HK-2 (cell line): ENCODE measurements at regions not wholly inside any gene's neighbourhood (a gene's known extent, or its start where the extent isn't known, plus 50 kb on each side); places are given as distances from the start of the nearest gene placed in this dataset.

Source experiments
- DNase-seq: peaks from one replicate; pipeline ENCODE4 v3.0.0-alpha.2; 2018; ENCODE audit not compliant: unreplicated experiment

DNA sequence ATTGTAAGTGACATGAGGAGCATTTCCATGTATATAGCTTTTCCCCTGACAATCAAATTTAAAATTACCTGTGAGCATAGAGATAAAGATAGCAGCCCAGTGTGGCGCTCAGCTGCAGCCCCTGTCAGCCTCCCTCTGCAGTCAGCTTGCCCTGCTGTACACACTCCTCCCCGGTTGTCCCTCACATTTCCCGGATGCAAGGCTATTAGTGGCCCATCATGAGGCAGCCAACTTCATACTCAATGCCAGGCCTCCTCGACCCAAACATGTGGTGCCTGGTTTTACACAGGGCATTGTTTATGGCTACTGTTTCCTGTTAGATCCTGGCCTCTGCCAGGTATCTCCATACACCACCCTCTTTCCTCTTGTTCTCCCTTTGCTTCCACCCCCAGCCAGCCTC lies 116.1 kb upstream of the SH3BP4 start:
- no peak for DNase-seq

DNA sequence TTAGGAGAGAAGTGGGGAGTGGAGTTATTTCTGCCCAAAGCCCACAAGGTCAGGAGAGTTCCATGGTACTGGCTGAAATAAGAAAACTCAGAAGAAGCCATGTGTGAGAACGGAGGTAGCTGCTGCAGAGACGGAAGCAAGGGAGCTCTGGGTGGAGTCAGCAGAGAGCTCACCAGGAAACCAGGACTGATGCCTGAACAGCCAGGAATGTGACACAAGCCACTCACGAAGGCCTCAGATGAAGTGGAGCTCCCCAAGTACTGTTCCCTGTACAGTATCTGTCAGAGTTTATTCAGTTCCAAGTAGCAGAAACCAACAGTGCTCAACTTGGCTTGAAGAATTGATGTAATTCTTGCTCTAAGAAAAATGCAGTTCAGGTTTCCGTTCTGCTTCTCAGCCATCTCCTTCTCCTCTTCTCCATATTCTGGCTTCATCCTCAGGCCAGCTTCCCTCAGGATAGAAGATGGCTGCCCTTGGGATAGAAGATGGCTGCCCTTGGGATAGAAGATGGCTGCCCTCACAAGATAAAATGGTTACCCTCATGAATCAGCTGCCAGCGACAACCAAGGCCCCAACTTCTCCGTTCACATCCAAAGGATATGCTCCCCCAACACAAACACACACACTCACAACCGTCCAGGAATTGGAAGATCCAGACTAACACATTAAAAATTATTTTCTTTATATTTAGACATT lies 117.4 kb upstream of the SH3BP4 start:
- no peak for DNase-seq

DNA sequence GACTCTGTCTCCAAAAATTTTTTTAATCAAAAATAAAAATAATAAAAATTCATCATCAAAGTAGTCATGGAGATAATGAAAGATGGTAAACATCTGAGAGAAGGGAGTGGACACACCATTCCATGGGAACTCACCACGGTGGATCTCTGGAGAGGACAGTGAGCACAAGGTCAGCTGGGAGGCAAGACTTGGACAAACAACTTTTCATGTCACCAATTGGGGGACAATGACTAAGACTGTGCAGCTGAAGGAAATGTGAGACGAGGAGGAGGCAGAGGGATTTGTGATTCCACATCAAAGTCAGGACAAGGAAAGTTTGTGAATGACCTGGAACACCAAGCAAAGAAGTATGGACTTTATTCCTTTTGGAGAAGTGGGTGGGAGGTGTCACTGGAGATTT lies 121.0 kb upstream of the SH3BP4 start:
- no peak for DNase-seq

DNA sequence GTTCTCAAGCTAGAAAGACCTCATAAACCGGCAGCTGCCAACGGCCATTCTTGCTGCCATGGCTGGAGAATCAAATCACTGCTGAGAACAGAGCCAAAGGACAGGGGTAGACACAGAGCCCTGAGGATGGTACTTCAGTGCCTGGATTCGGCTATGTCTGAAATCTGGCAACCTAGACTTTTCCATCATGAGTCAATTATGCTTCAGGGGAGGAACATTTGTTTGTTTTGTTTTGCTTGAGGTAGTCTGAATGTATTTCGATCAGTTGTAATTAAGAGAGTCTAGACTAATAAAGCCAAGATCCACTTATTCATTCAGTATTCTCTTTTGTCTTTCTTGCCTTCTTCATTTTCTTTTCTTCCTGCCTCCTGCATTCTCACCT lies 122.8 kb upstream of the SH3BP4 start:
- DNase-seq, result no peak

DNA sequence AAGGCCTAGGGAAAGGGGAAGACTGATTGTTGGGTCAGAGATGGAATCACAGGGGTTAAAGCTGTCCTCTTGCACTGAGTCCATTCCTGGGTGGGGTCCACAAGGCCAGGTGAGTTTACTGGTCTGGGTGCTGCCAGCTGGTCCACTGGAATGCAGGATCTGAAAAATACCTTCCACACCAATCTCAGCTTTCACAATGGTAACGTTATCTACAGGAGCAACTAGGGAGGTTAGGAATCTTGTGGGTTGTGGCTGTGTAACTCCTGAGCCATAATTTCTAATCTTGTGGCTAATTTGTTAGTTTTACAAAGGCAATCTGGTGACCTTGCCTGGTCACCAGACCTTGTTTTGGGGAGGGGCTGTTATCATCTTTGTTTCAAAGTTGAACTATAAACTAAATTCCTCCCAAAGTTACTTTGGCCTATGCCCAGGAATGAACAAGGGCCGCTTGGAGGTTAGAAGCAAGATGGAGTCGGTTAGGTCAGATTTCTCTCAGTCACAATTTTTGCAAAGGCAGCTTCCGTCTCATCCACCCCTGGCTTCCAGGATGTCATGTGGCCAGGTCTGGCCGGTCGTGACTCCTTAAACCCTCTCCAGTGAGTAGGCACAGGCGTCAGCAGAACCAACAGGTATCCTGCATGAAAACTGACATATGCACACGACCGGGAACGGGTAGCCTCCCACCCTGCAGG lies 123.3 kb upstream of the SH3BP4 start:
- no peak for DNase-seq

DNA sequence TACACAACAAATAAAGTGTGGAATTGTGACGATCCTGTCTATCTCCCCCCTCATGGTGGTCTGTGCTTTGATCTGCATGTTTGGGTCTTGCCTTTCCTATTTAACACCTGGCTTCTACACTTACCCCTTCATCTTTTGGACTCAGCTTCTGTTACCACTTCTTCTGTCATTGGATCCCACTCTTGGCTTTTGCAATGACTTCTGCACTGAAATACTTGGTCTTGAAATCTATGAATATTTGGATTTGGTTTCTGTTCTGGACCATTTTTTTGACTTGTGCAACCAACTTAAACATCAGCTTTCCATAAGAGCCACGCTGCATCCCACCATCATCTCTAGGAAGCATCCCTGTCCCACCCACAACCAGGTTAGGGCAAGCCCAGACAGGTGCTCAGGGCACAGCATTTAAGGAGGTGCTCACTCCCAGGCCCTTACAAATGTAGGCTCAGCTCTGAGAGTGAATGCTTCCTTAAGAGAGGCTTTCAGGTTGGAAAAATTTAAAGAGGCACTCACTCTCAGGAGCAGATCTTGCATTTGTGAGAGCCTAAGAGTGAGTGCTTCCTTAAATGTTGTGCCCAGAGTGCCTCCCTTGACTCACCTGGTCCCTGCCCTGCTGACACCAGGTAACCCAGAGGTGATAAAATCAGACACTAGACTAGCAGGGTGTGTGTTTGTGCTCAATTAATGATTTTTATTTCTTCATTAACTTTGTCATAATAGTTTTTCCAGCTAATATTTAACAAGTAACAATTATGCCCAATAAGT lies 124.5 kb upstream of the SH3BP4 start:
- DNase-seq, result no peak

DNA sequence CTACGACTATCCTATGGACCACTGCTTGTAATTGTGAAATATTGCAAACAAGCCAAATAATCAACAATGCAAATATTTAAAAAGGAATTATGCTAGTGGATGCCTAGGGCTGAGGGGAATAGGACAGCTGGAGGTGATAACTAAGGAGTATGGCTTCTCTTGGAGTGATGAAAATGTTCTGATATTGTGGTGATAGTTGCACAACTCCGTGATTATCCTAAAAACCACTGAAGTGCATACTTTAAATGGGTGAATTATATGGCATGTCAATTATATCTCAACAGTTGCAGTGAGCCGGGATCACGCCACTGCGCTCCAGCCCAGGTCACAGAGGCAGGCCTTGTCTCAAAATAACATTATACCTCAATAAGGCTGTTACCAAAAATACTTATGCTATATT lies 125.1 kb upstream of the SH3BP4 start:
- DNase-seq, result no peak

DNA sequence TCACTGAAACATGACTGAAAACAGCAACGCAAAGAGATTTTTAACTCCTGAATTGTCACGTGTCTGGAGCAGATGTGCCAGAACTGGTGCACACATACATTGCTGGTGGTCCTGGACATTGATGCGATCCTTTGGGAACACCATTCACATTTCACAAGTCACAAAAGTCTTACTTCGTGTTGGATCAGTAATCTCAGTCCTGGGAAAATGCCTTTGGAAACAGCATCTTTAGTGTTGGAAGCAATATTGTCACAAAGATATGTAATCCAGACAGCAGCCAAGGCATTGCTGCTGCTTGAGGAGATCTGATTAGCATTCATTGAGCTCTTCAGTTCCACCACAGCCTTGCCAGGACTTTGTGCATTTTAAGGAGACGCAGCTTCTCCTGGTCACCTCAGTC lies 126.2 kb upstream of the SH3BP4 start:
- DNase-seq, result no peak

DNA sequence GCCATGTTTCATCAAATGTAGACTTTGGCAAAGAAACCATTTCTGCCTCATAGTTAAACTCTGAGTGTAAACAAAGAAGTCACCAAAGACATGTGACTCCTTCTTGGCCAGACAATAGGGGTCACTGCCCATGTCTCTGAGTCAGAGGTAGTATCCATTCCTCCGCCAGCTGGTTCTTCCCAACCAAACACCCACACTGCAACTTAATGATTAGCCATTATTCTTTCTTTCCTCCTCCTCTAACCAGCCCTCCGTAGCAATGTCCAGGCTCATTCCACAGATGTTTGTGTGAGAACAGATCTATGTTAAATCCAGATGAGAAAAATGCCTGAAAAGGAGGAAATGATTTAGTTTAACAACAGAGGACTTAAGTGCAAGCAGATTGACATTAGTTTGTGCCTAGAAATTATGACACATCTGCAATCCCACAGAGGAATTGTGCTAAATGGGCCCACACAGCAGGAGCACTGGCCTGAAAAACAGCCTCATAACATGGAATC lies 127.9 kb upstream of the SH3BP4 start:
- DNase-seq, result peak; percentile 74

DNA sequence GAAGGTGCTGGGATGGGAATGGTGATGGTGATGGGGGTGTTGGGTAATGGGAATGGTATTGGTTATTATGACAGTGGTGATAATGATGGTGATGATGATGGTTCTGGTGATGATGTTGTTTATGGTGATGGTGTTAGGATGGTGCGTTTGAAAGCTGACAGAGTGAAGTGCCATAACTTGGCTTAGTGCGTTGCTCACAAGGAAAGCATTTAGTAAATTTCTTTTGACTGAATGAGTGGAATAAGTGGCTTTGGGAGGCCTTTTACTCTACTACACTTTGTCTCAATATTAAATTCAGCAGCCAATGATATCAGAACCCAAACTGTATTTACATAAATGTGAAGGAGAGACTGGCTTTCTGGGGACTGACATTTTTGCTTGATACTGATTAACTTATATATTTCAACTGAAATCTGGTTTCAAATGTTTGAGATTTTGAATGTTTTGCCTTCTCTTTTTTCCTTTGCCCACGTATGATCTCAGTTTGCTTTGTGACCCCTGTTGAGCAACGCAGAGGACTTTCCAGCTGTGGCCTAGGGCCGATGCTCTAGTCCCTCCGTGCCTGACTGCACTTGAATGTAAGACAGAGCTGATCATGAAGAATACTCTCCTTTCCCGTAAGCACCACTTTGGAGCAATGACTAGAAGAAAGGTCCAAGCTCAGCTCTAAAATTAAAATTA lies 128.5 kb upstream of the SH3BP4 start:
- peak; percentile 28 for DNase-seq

DNA sequence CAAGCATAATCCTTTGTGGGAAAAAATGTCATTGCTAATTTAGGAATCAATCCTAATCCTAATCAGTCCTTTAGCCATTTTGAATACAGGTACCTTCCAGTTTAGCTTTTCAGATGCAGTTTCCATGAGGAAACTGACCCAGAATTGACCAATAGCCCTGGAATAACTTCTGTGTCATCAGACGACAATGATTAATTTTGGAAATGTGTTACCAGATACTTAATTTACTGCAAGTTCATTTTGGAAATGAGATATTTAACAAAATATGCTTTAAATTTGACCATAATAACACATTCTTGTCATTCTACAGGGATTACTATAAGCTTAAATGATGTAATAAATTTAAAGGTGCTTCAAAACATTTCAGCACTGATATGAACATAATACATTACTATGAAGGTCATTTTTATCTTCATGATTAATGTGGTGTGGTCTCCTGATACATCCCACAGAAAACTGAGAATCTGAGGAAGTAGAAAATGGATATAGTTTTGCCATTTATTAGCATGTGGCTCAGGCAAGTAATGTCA lies 129.8 kb upstream of the SH3BP4 start:
- DNase-seq, result no peak

DNA sequence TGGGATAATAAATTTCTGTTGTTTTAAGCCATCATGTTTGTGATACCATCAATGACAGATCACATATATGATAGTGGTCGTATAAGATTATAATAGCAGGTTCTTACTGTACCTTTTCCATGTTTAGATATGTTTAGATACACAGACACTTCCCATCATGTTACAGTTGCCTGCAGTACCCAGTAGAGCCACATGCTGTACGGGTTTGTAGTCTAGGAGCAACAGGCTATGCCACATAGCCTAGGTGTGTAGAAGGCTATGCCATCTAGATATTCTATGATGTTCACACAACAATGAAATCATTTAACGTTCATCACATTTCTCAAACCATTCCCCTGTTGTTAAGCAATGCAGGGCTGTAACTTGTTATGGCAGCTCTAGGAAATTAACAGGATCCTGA lies 132.9 kb upstream of the SH3BP4 start:
- no peak for DNase-seq

DNA sequence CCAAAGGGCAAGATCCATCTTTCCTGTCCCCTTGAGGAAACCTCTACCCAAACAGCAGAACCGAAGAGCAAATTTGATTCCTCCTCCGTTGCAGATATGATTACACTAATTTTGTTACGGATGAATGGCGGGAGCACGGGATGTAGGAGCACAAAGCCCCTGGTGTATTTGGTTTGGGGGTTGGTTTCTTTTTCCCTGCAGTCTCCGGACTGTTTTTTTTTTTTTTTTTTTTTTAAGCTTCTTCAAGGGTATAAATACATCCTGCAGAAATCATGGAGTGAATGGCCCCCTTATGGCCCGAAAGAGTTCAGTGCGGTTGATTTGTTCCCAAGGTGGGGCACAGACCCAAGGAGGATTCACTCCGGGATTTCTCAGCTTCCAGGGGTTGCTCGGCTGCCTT lies 135.3 kb upstream of the SH3BP4 start:
- no peak for DNase-seq

DNA sequence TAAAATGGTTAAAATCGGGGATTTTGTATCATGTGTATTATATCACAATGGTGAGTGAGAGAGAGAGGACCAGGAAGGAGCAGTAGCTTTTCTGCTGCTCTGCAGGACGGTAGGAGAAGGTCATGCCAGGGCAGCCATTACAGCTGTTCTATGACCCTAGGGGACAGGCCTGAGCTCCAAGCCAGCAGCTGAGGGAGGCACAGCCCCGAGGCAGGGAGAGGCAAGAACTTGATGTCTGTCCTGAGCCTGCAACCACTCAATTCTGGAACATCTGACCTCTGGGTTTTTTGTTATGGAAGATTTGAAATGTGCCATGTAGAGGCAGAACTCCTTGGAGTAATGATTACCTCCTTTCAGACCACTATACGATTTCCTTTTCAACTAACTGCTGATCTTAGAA lies 135.8 kb upstream of the SH3BP4 start:
- no peak for DNase-seq

DNA sequence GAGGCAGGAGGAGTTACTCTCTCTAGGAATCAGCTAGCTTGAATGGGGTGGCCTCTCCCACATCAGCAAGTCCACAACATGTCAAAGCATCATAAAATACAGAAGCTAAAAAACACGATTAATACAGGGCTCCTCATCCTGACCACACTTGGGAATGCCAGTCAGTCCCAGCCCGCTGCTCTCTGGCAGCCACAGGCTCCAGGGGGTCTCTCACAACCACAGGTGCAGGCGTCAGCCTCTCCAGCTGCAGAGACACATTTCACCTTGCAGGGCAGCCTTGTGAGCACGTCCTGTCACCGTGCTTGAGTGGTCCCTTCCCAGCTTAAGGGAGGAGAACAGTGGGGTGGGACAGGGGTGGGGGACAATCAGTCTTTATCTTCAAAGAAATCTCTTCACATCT lies 137.4 kb upstream of the SH3BP4 start:
- DNase-seq, result no peak

DNA sequence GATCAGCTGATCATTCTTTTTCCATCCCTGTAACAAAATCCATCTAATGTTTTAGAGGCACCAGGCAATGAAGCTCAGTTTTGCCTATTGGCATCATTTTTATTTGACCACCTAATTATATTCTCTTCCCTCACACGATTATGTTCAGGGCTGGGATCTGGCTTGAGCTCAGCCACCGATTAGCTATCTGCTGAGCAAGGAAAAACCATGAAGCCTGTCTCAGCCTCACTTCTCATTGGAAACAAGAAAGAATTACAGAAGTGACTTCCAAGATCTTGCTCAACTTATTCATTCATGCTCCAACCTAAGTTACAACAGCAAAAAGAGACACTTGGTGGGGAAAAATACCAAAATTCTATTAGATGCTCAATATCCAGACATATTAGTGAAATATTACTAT lies 139.0 kb upstream of the SH3BP4 start:
- DNase-seq, result no peak

DNA sequence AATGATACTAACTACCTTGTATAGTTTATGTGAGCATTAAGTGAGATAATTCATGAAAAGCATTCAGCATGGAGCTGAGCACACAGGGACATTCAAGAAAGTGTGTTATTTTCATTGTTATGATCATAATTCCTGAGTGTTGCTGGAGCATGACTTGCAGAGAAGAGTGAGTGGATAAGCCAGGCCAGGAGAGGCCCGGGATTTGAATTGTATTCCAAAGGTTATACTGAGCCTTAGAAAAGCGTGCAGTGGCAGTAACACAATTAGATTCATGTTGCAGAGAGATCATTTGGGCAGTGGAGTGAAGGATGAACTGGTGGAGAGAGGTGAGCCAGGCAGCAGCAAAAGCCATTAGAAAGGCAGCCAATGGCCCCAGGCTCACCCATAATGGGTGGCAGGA lies 142.9 kb upstream of the SH3BP4 start:
- DNase-seq, result no peak

DNA sequence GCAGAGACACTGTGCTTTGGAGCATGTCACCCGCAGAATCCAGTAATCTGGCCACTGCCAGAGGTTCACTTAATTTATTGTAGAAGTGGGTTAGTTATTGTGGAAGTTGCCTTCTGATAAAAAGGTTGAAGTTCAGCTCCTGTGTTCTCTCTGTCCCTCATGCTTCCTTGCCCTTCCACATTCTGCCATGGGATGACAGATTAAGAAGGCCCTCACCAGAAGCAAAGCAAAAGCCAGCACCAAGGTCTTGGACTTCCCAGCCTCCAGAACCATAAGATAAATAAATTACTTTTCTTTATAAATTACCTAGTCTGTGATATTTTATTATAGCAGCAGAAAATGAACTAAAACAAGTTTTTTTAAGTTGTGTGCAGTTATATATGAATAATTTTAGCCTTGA lies 145.0 kb upstream of the SH3BP4 start:
- DNase-seq, result no peak

DNA sequence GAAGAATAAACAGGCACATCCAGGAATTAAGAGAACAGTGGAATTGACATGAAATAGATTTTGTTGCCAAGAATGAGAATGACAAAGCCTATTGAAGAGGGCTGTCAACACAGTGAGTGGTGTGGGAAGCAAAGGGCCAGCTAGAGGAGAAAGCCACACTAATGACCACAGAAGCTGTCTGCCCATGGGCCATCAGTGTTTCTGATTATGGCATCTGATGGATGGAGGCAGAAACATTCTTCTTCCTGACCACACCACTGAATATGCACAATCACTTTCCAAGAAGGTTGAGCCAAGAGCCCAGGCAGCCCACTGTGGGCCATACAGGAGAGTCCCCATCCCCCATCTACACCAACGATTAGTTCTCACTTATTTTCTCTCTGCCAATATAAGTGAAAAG lies 146.0 kb upstream of the SH3BP4 start:
- DNase-seq, result no peak

DNA sequence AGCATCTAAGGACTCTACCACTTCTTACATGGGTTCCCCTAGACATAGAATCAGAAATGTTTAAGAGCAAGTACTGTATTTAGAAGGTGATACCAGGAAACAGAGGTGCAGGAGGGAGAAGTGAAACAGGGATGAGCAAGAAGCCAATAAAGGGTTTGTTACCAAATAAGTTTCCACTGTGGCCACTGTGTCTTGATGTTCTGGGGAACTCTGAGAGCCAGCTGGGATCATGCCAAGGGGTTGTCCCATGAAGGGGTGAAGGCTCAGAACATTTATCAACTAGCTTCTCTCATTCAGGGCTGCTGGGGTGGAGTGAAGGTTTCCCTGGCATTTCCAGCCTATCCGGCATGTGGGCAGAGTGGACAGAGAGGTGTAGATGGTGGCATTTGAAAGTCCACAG lies 147.1 kb upstream of the SH3BP4 start:
- DNase-seq, result no peak

DNA sequence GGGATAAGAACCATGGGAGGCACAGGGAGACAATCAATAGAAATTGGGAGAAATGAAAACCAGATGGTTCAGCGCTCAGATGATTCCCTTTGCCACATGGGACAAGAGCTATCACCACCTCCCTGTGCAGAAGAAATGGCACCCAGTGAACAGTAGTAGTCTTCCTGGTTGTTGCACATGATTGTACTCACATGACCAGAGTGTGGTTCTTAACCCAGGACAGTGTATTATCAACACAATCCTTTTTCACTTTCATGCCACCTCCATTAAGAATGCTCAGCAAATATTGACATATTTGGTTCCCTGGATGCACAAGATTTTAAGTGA lies 149.0 kb upstream of the SH3BP4 start:
- no peak for DNase-seq
